ENCODE measurements at regions not wholly inside any gene's neighbourhood (a gene's known extent, or its start where the extent isn't known, plus 50 kb on each side); places are given as distances from the start of the nearest gene placed in this dataset.
"Not testable (repeated sequence)": the region's sequence is repeated elsewhere in the genome, so short reads cannot be mapped to it uniquely, and the experiment has no call there.

- H3K36me3 ChIP-seq (ENCODE audit: control insufficient read depth in 2 of 2, extremely low read depth in 1 of 2, insufficient read depth in 2 of 2, low read length in 2 of 2): no peaks in the 10 kb centered on the region
- H4K20me1 ChIP-seq (replicated peaks; ENCODE audit: control insufficient read depth, extremely low read depth, insufficient read depth, low read length): no peaks in the 10 kb centered on the region
- peaks cover 3 to 13% of the 10 kb centered on the region in 2 experiments for H3K27me3 ChIP-seq (ENCODE audit: control insufficient read depth in 2 of 2, insufficient read depth in 2 of 2, low read length in 2 of 2)
- no peaks in the 10 kb centered on the region for H3K79me2 ChIP-seq (ENCODE audit: control insufficient read depth, insufficient read depth, low read length)
- BruUV-seq (replicated peaks): no TSS peak
- H3K9ac ChIP-seq (replicated peaks; ENCODE audit: extremely low read depth, insufficient read depth, low read length): no peak overlapping the region
- no peak overlapping the region for H2AFZ ChIP-seq (ENCODE audit: low read depth, low read length)
- FAIRE-seq (no peak), DNase-seq (ENCODE audit: low read depth, low spot score) (no peak)
- intact Hi-C loops (cut with micrococcal nuclease): no loop called here
- H3K4me3 ChIP-seq (replicated peaks in 1 of 3; ENCODE audit: insufficient read depth in 1 of 3, low read depth in 1 of 3, low read length in 3 of 3): no peak overlapping the region
- no peaks in the 10 kb centered on the region for H3K4me1 ChIP-seq (ENCODE audit: control insufficient read depth, extremely low read depth, insufficient read depth, low read length)
- H3K9me3 ChIP-seq (replicated peaks; ENCODE audit: control insufficient read depth, insufficient read depth, low read length): no peaks in the 10 kb centered on the region
- no peak for TF ChIP-seq JUN (IDR thresholded peaks at IDR 0.05; ENCODE audit: borderline replicate concordance, insufficient read depth, insufficient read length, low read depth)
- no peak for TF ChIP-seq POLR2AphosphoS5 (IDR thresholded peaks at IDR 0.05; ENCODE audit: insufficient read depth, low read depth, low read length)
- TF ChIP-seq EZH2 (IDR thresholded peaks at IDR 0.05; ENCODE audit: borderline replicate concordance, low read depth, low read length, severe bottlenecking): no peak
- no peak for TF ChIP-seq MAX (IDR thresholded peaks at IDR 0.05; ENCODE audit: insufficient read depth, insufficient read length)
- TF ChIP-seq FOS (IDR thresholded peaks at IDR 0.05; ENCODE audit: borderline replicate concordance, insufficient read depth, low read length): no peak
- TF ChIP-seq MYC (IDR thresholded peaks at IDR 0.05; ENCODE audit: low read depth, low read length): no peak
- no peak for TF ChIP-seq CTCF (IDR thresholded peaks at IDR 0.05; ENCODE audit: extremely low read depth in 1 of 2, insufficient read depth in 1 of 2, low read depth in 1 of 2, low read length in 2 of 2)
- no peak for TF ChIP-seq GATA2 (IDR thresholded peaks at IDR 0.05; ENCODE audit: insufficient read depth, insufficient read length, low read depth, low read length)
- TF ChIP-seq POLR2A (IDR thresholded peaks at IDR 0.05; ENCODE audit: low read depth, low read length): no peak
- no peak overlapping the region for H3K4me2 ChIP-seq (ENCODE audit: insufficient read depth, low read length)
- POLR2A ChIA-PET: no interaction called here
- H3K27ac ChIP-seq (ENCODE audit: insufficient read depth, low read depth, low read length): no peak overlapping the region
- dilution Hi-C loops (cut with MboI; ENCODE audit: extremely low pct_ligation_motif_present, low sequenced_read_pairs): no loop called here
- no peaks in the 10 kb centered on the region for H3K9me1 ChIP-seq (replicated peaks; ENCODE audit: control insufficient read depth, extremely low read depth, insufficient read depth, low read length)
- CTCF ChIA-PET: no interaction called here
These were observed 116.5 kb downstream of the TTC6 start for GRCh38 chr14:37711831-37712475.

GRCh38 chr14:37712476-37712860 lies 117.0 kb downstream of the TTC6 start:
- H3K9ac ChIP-seq (replicated peaks; ENCODE audit: extremely low read depth, insufficient read depth, low read length); intact Hi-C loops (cut with micrococcal nuclease); H3K4me2 ChIP-seq (ENCODE audit: insufficient read depth, low read length); BruUV-seq (replicated peaks); H3K9me1 ChIP-seq (replicated peaks; ENCODE audit: control insufficient read depth, extremely low read depth, insufficient read depth, low read length); H3K27me3 ChIP-seq (ENCODE audit: control insufficient read depth in 2 of 2, insufficient read depth in 2 of 2, low read length in 2 of 2); H3K4me1 ChIP-seq (ENCODE audit: control insufficient read depth, extremely low read depth, insufficient read depth, low read length); dilution Hi-C loops (cut with MboI; ENCODE audit: extremely low pct_ligation_motif_present, low sequenced_read_pairs); POLR2A ChIA-PET; H3K4me3 ChIP-seq (replicated peaks in 1 of 3; ENCODE audit: insufficient read depth in 1 of 3, low read depth in 1 of 3, low read length in 3 of 3); FAIRE-seq; H3K9me3 ChIP-seq (replicated peaks; ENCODE audit: control insufficient read depth, insufficient read depth, low read length); H4K20me1 ChIP-seq (replicated peaks; ENCODE audit: control insufficient read depth, extremely low read depth, insufficient read depth, low read length); H3K79me2 ChIP-seq (ENCODE audit: control insufficient read depth, insufficient read depth, low read length); CTCF ChIA-PET; H3K27ac ChIP-seq (ENCODE audit: insufficient read depth, low read depth, low read length); H2AFZ ChIP-seq (ENCODE audit: low read depth, low read length); H3K36me3 ChIP-seq (ENCODE audit: control insufficient read depth in 2 of 2, extremely low read depth in 1 of 2, insufficient read depth in 2 of 2, low read length in 2 of 2); DNase-seq (ENCODE audit: low read depth, low spot score): not testable (repeated sequence)
